ENCODE measurements at regions not wholly inside any gene's neighbourhood (a gene's known extent, or its start where the extent isn't known, plus 50 kb on each side); places are given as distances from the start of the nearest gene placed in this dataset.

- no peak for ATAC-seq
- DNase-seq (ENCODE audit: low spot score), result no peak
Measured at GRCh38 chr10:33819206-33819605, 484.7 kb upstream of the NRP1 start.

GRCh38 chr10:33818343-33818742 is 483.9 kb upstream of the NRP1 start:
- ATAC-seq (no peak), DNase-seq (ENCODE audit: low spot score) (no peak)

- ATAC-seq, result no peak
Measured at GRCh38 chr10:33817605-33818004, 483.1 kb upstream of the NRP1 start.

GRCh38 chr10:33815776-33816175 is 481.3 kb upstream of the NRP1 start:
- DNase-seq (ENCODE audit: low spot score) (no peak), ATAC-seq (no peak)

More at GRCh38 chr10:33817605-33818004, 483.1 kb upstream of the NRP1 start:
- no peak for DNase-seq (ENCODE audit: low spot score)

GRCh38 chr10:33813871-33814270 is 479.4 kb upstream of the NRP1 start:
- no peak for ATAC-seq

GRCh38 chr10:33813415-33813814 is 478.9 kb upstream of the NRP1 start:
- DNase-seq (ENCODE audit: low spot score) (no peak), ATAC-seq (no peak)

More at GRCh38 chr10:33813871-33814270, 479.4 kb upstream of the NRP1 start:
- DNase-seq (ENCODE audit: low spot score), result no peak

- ATAC-seq (no peak), DNase-seq (ENCODE audit: low spot score) (peak; percentile 24)
Measured at GRCh38 chr10:33812586-33812985, 478.1 kb upstream of the NRP1 start.

- ATAC-seq, result no peak
Measured at GRCh38 chr10:33810986-33811385, 476.5 kb upstream of the NRP1 start.

GRCh38 chr10:33809732-33810131 is 475.3 kb upstream of the NRP1 start:
- ATAC-seq (no peak), DNase-seq (ENCODE audit: low spot score) (no peak)

More at GRCh38 chr10:33810986-33811385, 476.5 kb upstream of the NRP1 start:
- no peak for DNase-seq (ENCODE audit: low spot score)

- DNase-seq (ENCODE audit: low spot score) (no peak), ATAC-seq (no peak)
Measured at GRCh38 chr10:33808475-33808874, 474.0 kb upstream of the NRP1 start.

GRCh38 chr10:33807531-33808359 is 473.3 kb upstream of the NRP1 start:
- ATAC-seq, result no peak

GRCh38 chr10:33805831-33806230 is 471.4 kb upstream of the NRP1 start:
- no peak for DNase-seq (ENCODE audit: low spot score)
- peak; percentile 77 for ATAC-seq

More at GRCh38 chr10:33807531-33808359, 473.3 kb upstream of the NRP1 start:
- DNase-seq (ENCODE audit: low spot score), result no peak

- DNase-seq (ENCODE audit: low spot score) (no peak), ATAC-seq (no peak)
Measured at GRCh38 chr10:33804584-33804983, 470.1 kb upstream of the NRP1 start.

- ATAC-seq (no peak), DNase-seq (ENCODE audit: low spot score) (no peak)
Measured at GRCh38 chr10:33803248-33803647, 468.8 kb upstream of the NRP1 start.

- DNase-seq (ENCODE audit: low spot score) (no peak), ATAC-seq (no peak)
Measured at GRCh38 chr10:33802566-33802965, 468.1 kb upstream of the NRP1 start.

- DNase-seq (ENCODE audit: low spot score) (no peak), ATAC-seq (no peak)
Measured at GRCh38 chr10:33801705-33802104, 467.2 kb upstream of the NRP1 start.

- ATAC-seq (no peak), DNase-seq (ENCODE audit: low spot score) (no peak)
Measured at GRCh38 chr10:33800986-33801385, 466.5 kb upstream of the NRP1 start.

GRCh38 chr10:33800545-33800944 is 466.1 kb upstream of the NRP1 start:
- no peak for DNase-seq (ENCODE audit: low spot score)
- no peak for ATAC-seq

- peak; percentile 31 for ATAC-seq
- DNase-seq (ENCODE audit: low spot score), result no peak
Measured at GRCh38 chr10:33799944-33800323, 465.5 kb upstream of the NRP1 start.

GRCh38 chr10:33799281-33799943 is 464.9 kb upstream of the NRP1 start:
- DNase-seq (ENCODE audit: low spot score) (peak; percentile 49), ATAC-seq (peak; percentile 93)

- DNase-seq (ENCODE audit: low spot score) (no peak), ATAC-seq (no peak)
Measured at GRCh38 chr10:33798754-33799153, 464.3 kb upstream of the NRP1 start.

- ATAC-seq (no peak), DNase-seq (ENCODE audit: low spot score) (no peak)
Measured at GRCh38 chr10:33796680-33797079, 462.2 kb upstream of the NRP1 start.

Data from left lobe of liver (tissue), 2 donors.